Coronary artery (tissue), 2 donors: ENCODE measurements at regions not wholly inside any gene's neighbourhood (a gene's known extent, or its start where the extent isn't known, plus 50 kb on each side); places are given as distances from the start of the nearest gene placed in this dataset.

Experiments
- DNase-seq: peaks from one replicate; pipeline ENCODE4 v3.0.0-alpha.2; 2017; ENCODE audit warnings: low spot score
- H3K27ac ChIP-seq, 2 donors: fragments of 200-600 bp; sonication (generic); one replicate each; pipeline ENCODE4 v1.5.1; 2016 to 2019
- H3K4me3 ChIP-seq: fragments of 200-600 bp; sonication (generic); 2 replicates; pipeline ENCODE4 v1.5.1; 2016; ENCODE audit warnings: mild to moderate bottlenecking, moderate library complexity
- TF ChIP-seq, protein P1 (sequence below): fragments of 200-600 bp; sonication (generic); IDR thresholded peaks from one replicate; pipeline ENCODE4 v1.5.1; 2019; ENCODE audit warnings: antibody characterized with exemption

GRCh38 chr18:42163321-42163720, 208.3 kb downstream of the PIK3C3 start:
- no peak overlapping the region for H3K4me3 ChIP-seq
- no peak overlapping the region for H3K27ac ChIP-seq
- no peak for DNase-seq
- TF ChIP-seq, protein P1, sequence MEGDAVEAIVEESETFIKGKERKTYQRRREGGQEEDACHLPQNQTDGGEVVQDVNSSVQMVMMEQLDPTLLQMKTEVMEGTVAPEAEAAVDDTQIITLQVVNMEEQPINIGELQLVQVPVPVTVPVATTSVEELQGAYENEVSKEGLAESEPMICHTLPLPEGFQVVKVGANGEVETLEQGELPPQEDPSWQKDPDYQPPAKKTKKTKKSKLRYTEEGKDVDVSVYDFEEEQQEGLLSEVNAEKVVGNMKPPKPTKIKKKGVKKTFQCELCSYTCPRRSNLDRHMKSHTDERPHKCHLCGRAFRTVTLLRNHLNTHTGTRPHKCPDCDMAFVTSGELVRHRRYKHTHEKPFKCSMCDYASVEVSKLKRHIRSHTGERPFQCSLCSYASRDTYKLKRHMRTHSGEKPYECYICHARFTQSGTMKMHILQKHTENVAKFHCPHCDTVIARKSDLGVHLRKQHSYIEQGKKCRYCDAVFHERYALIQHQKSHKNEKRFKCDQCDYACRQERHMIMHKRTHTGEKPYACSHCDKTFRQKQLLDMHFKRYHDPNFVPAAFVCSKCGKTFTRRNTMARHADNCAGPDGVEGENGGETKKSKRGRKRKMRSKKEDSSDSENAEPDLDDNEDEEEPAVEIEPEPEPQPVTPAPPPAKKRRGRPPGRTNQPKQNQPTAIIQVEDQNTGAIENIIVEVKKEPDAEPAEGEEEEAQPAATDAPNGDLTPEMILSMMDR: no peak

DNA sequence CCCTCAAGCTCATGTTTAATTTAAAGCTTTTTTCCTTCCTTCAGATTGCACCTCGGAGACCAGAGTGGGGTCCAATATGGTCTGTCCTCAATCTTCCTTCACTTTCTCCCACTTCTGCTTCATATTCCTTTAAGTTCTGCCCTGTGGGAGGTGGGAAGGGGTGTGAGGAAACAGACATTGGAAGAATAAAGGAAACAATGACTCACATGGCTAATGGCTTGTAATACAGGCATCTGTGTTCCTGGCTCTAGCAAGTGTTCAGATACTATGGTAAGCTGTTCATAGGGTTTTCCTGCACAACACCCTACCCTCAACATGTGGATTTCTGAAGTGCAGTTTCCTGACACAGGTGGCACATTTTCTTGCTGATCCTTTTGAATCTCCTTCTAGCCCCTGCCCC, 209.5 kb downstream of the PIK3C3 start:
- H3K27ac ChIP-seq: no peak overlapping the region
- H3K4me3 ChIP-seq: no peak overlapping the region
- TF ChIP-seq, protein P1: no peak
- no peak for DNase-seq

- DNase-seq: no peak
- H3K4me3 ChIP-seq: no peak overlapping the region
- H3K27ac ChIP-seq: no peak overlapping the region
- TF ChIP-seq, protein P1: no peak
Measured at GRCh38 chr18:42165922-42166513, 211.0 kb downstream of the PIK3C3 start.

DNA sequence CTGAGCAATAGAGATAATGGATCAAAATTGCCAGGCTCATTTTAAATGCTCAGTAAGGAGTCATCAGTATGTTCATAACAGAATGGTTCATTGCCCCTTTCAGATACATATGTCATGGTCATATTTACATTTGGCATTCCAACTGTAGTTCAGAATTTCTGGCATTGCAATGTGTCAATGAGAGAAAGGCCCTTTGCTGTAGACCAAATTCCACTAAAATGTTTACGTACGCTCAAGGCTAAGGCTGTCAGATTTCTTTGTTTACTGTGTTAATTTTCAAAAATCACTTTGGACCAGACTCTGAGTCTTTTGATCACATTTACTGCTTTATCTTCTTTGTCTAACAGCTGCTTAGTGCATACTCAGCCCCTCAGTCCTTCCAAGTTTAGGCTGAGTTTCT, 213.5 kb downstream of the PIK3C3 start:
- Histone ChIP-seq H3K27ac (no peak overlapping the region), H3K4me3 (no peak overlapping the region)
- TF ChIP-seq, protein P1: no peak
- DNase-seq: no peak

- no peak overlapping the region for H3K4me3 ChIP-seq
- DNase-seq: no peak
- TF ChIP-seq, protein P1: no peak
- H3K27ac ChIP-seq: no peak overlapping the region
Measured at GRCh38 chr18:42168907-42169306, 213.9 kb downstream of the PIK3C3 start.

DNA sequence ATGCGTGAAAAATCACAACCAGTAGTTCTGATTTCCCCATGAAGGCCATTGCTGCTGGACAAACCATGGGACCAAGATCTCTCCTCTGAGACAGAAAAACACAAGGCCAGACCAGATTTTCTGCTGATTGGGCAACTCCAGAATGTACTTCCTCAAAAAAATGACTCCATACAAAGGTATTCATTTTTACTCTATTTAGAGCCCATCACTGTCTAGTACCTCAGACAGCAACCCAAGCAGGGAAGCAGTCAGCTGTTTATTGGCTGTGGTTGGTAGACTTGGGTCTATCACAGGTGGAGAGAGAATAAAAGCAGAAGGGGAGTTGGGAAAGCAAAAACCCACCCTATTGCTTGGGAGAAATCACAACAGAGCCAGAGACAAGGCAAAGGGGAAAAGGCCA, 219.9 kb downstream of the PIK3C3 start:
- no peak overlapping the region for H3K4me3 ChIP-seq
- no peak for DNase-seq

DNA sequence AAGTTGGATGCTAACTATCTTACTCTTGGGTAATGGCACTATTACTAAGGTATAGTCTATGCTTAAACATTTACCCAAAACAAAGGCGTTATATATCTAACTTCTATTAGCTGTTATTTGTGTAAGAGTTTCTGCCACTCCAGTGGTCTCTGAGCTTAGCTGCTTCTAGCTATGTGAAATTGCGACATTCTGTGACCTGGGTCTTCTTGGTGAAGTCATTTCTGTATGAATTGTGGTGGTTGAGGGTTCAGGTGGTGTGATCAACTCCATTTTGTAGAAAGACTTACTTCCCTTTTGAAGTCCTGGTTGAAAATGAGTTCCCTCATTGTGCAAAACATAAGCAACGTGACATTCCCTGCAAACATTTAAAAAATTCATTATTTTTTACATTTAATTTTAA, 221.6 kb downstream of the PIK3C3 start:
- no peak for DNase-seq
- H3K4me3 ChIP-seq: no peak overlapping the region
- no peak overlapping the region for H3K27ac ChIP-seq
- TF ChIP-seq, protein P1: no peak

More for the DNA sequence above, 219.9 kb downstream of the PIK3C3 start:
- TF ChIP-seq, protein P1: no peak
- H3K27ac ChIP-seq: no peak overlapping the region
